ENCODE measurements at regions not wholly inside any gene's neighbourhood (a gene's known extent, or its start where the extent isn't known, plus 50 kb on each side); places are given as distances from the start of the nearest gene placed in this dataset.

DNA sequence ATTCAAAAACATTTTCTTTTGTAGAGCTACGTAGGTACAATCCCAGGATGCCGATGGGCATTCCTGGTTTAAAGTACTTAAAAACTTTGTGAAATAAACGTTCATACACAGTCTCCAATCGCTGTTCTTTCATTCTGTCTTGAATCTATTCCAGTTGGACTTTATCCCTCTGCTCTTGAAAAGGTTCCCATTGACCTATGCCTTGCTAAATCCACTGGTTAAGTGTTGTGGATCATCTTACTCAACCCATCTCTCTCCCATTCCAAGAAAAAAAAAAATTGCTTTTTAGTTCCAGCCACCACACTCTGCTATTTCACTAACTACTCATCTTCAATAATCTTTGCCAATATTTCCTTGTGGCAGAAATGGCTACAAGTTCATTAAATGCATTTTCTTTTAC lies 542.3 kb upstream of the GRIA3 start:
- TF ChIP-seq XRCC3 (IDR thresholded peaks at IDR 0.05) (no peak), ZNF785 (CRISPR knock-in tag; IDR thresholded peaks at IDR 0.05) (no peak), TAF7 (tag; IDR thresholded peaks at IDR 0.05) (no peak), GTF3C2 (IDR thresholded peaks at IDR 0.05; ENCODE audit: borderline replicate concordance, extremely low read depth, insufficient read length) (no peak), HDGF (IDR thresholded peaks at IDR 0.05) (no peak), RNF2 (IDR thresholded peaks at IDR 0.05) (no peak), CTCF (IDR thresholded peaks at IDR 0.05 in 2 of 3, conservative IDR thresholded peaks at IDR 0.05 in 1 of 3; ENCODE audit: insufficient read depth in 2 of 3, low read depth in 1 of 3, low read length in 3 of 3) (no peak), IRF1 (CRISPR knock-in tag; IDR thresholded peaks at IDR 0.05; ENCODE audit: borderline replicate concordance) (no peak)

Data from K562 (cell line).